ENCODE measurements at regions not wholly inside any gene's neighbourhood (a gene's known extent, or its start where the extent isn't known, plus 50 kb on each side); places are given as distances from the start of the nearest gene placed in this dataset.
"Not testable (repeated sequence)": the region's sequence is repeated elsewhere in the genome, so short reads cannot be mapped to it uniquely, and the experiment has no call there.

DNA sequence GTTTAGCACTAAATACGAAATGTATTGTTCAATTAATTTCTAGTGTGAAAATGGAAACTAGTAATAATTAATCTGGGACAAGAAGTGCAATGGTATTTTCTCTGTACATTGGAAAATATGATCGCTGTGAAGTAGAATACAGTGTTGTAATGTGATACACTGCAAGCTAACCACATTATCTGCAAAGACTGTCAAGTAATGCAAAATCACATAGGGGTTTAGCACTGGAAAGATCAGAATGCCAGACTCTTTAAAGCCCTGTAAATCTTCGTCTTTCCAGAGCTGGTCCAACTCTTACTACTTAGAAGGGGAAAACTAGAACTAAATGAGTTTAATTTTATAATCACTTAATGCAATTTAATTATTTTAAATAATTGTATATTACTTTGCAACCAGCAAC, 544.5 kb upstream of the ANO3 start:
- H3K4me3 ChIP-seq (ENCODE audit: low read depth, poor library complexity, severe bottlenecking): no peak overlapping the region
- intact Hi-C loops (cut with DNase I; ENCODE audit: low total_unique reads): no loop called here
- DNase-seq (ENCODE audit: low spot score in 2 of 2): no peak
- TF ChIP-seq, protein P1, sequence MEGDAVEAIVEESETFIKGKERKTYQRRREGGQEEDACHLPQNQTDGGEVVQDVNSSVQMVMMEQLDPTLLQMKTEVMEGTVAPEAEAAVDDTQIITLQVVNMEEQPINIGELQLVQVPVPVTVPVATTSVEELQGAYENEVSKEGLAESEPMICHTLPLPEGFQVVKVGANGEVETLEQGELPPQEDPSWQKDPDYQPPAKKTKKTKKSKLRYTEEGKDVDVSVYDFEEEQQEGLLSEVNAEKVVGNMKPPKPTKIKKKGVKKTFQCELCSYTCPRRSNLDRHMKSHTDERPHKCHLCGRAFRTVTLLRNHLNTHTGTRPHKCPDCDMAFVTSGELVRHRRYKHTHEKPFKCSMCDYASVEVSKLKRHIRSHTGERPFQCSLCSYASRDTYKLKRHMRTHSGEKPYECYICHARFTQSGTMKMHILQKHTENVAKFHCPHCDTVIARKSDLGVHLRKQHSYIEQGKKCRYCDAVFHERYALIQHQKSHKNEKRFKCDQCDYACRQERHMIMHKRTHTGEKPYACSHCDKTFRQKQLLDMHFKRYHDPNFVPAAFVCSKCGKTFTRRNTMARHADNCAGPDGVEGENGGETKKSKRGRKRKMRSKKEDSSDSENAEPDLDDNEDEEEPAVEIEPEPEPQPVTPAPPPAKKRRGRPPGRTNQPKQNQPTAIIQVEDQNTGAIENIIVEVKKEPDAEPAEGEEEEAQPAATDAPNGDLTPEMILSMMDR (IDR thresholded peaks at IDR 0.05): no peak
- no peak for TF ChIP-seq POLR2A (IDR thresholded peaks at IDR 0.05)
- 45 to 49% methylated on average over 3 of the region's 3 CpGs for WGBS, 2 donors

GRCh38 chr11:25790396-25790795, 541.5 kb upstream of the ANO3 start:
- WGBS, 2 donors: 73 to 85% methylated on average over 1 of the region's 1 CpG
- no peak for DNase-seq (ENCODE audit: low spot score in 2 of 2)
- no peak overlapping the region for H3K4me3 ChIP-seq (ENCODE audit: low read depth, poor library complexity, severe bottlenecking)
- intact Hi-C loops (cut with DNase I; ENCODE audit: low total_unique reads): no loop called here
- no peak for TF ChIP-seq POLR2A (IDR thresholded peaks at IDR 0.05)
- TF ChIP-seq, protein P1 (IDR thresholded peaks at IDR 0.05): no peak

- TF ChIP-seq, protein P1 (IDR thresholded peaks at IDR 0.05): no peak
- no peak for TF ChIP-seq POLR2A (IDR thresholded peaks at IDR 0.05)
- H3K4me3 ChIP-seq (ENCODE audit: low read depth, poor library complexity, severe bottlenecking): no peak overlapping the region
- intact Hi-C loops (cut with DNase I; ENCODE audit: low total_unique reads): no loop called here
- WGBS, 2 donors: 86 to 89% methylated on average over 7 of the region's 7 CpGs
- DNase-seq (ENCODE audit: low spot score in 2 of 2): no peak
Observed at GRCh38 chr11:25793637-25794036, 538.3 kb upstream of the ANO3 start.

DNA sequence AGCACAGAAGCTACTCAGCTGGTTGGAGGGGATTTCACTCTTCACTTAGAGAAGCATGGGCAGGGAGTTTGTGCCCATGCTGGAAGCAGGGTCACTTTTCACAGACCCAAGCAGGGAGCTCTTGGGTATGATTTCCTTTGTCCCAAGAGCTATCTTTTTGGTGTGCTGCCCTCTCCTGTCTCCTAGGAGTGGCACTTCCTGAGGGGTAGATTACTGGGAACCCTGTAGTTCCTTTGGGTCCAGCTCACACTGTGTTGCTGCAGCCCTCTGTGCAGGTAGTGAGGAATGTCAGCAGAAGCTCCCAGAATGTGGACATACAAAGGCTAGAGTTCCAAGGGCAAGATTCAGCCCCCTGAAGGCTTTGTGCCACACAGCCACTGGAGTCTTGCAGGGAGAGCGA, 537.1 kb upstream of the ANO3 start:
- intact Hi-C loops (cut with DNase I; ENCODE audit: low total_unique reads): no loop called here
- H3K4me3 ChIP-seq (ENCODE audit: low read depth, poor library complexity, severe bottlenecking): no peak overlapping the region
- DNase-seq (ENCODE audit: low spot score in 2 of 2): peak in 1 of 2 donors; percentile 68
- WGBS, 2 donors: 81 to 91% methylated on average over 1 of the region's 1 CpG
- TF ChIP-seq, protein P1 (IDR thresholded peaks at IDR 0.05): no peak
- TF ChIP-seq POLR2A (IDR thresholded peaks at IDR 0.05): no peak

GRCh38 chr11:25816411-25816810, 515.5 kb upstream of the ANO3 start:
- no peak for DNase-seq (ENCODE audit: low spot score in 2 of 2)
- 79 to 94% methylated on average over 3 of the region's 3 CpGs for WGBS, 2 donors
- no peak for TF ChIP-seq POLR2A (IDR thresholded peaks at IDR 0.05)
- TF ChIP-seq, protein P1 (IDR thresholded peaks at IDR 0.05): no peak
- no peak overlapping the region for H3K4me3 ChIP-seq (ENCODE audit: low read depth, poor library complexity, severe bottlenecking)
- intact Hi-C loops (cut with DNase I; ENCODE audit: low total_unique reads): no loop called here

GRCh38 chr11:25824688-25825087, 507.2 kb upstream of the ANO3 start:
- intact Hi-C loops (cut with DNase I; ENCODE audit: low total_unique reads): no loop called here
- no peak overlapping the region for H3K4me3 ChIP-seq (ENCODE audit: low read depth, poor library complexity, severe bottlenecking)
- DNase-seq (ENCODE audit: low spot score in 2 of 2): no peak
- TF ChIP-seq, protein P1 (IDR thresholded peaks at IDR 0.05): no peak
- no peak for TF ChIP-seq POLR2A (IDR thresholded peaks at IDR 0.05)

- intact Hi-C loops (cut with DNase I; ENCODE audit: low total_unique reads); DNase-seq (ENCODE audit: low spot score in 2 of 2); H3K4me3 ChIP-seq (ENCODE audit: low read depth, poor library complexity, severe bottlenecking): not testable (repeated sequence)
- WGBS, 2 donors: 90 to 95% methylated on average over 10 of the region's 10 CpGs
Observed at GRCh38 chr11:25831485-25831884, 500.4 kb upstream of the ANO3 start.
